ENCODE measurements at regions not wholly inside any gene's neighbourhood (a gene's known extent, or its start where the extent isn't known, plus 50 kb on each side); places are given as distances from the start of the nearest gene placed in this dataset.

GRCh38 chr12:58395470-58395869, 454.1 kb downstream of the ATP23 start:
- CTCF ChIA-PET = no interaction called here
- intact Hi-C loops (cut with micrococcal nuclease; ENCODE audit: unreplicated experiment) = no loop called here

GRCh38 chr12:58396239-58396638, 454.9 kb downstream of the ATP23 start:
- Histone ChIP-seq H3K4me1 (ENCODE audit: control insufficient read depth, insufficient read depth, low read length) (no peaks in the 10 kb centered on the region), H3K36me3 (ENCODE audit: control insufficient read depth, insufficient read depth, low read length) (no peaks in the 10 kb centered on the region), H3K27ac (ENCODE audit: low read length) (no peak overlapping the region), H3K9me3 (ENCODE audit: control insufficient read depth, insufficient read depth, low read depth, low read length) (peaks cover 3% of the 10 kb centered on the region), H3K4me3 (ENCODE audit: low read depth in 2 of 2, low read length in 2 of 2) (no peak overlapping the region), H3K27me3 (ENCODE audit: control insufficient read depth, insufficient read depth, low read length) (no peaks in the 10 kb centered on the region)
- intact Hi-C loops (cut with micrococcal nuclease; ENCODE audit: unreplicated experiment) = no loop called here
- no TSS peak for BruUV-seq (replicated peaks)
- in situ Hi-C loops (cut with HindIII; ENCODE audit: low pct_unique_long_range_greater_than_20kb, low sequenced_read_pairs) = no loop called here
- no peak for ATAC-seq
- POLR2A ChIA-PET = no interaction called here
- DNase-seq (ENCODE audit: low read depth, low spot score) = no peak
- TF ChIP-seq TCF7L2 (IDR thresholded peaks at IDR 0.05; ENCODE audit: low read depth, low read length) (no peak), SIN3A (IDR thresholded peaks at IDR 0.05; ENCODE audit: borderline replicate concordance, insufficient read depth, low read depth, low read length) (no peak), REST (IDR thresholded peaks at IDR 0.05; ENCODE audit: insufficient read depth in 1 of 2, low read depth in 2 of 2, low read length in 1 of 2) (no peak), POLR2AphosphoS5 (IDR thresholded peaks at IDR 0.05; ENCODE audit: low read depth, low read length) (no peak), CTCF (IDR thresholded peaks at IDR 0.05) (no peak)
- CTCF ChIA-PET = no interaction called here

More at GRCh38 chr12:58395470-58395869, 454.1 kb downstream of the ATP23 start:
- ATAC-seq = no peak
- Histone ChIP-seq H3K27ac (ENCODE audit: low read length) (no peak overlapping the region), H3K4me3 (ENCODE audit: low read depth in 2 of 2, low read length in 2 of 2) (no peak overlapping the region), H3K36me3 (ENCODE audit: control insufficient read depth, insufficient read depth, low read length) (no peaks in the 10 kb centered on the region), H3K9me3 (ENCODE audit: control insufficient read depth, insufficient read depth, low read depth, low read length) (no peaks in the 10 kb centered on the region), H3K4me1 (ENCODE audit: control insufficient read depth, insufficient read depth, low read length) (no peaks in the 10 kb centered on the region), H3K27me3 (ENCODE audit: control insufficient read depth, insufficient read depth, low read length) (no peaks in the 10 kb centered on the region)
- TF ChIP-seq TCF7L2 (IDR thresholded peaks at IDR 0.05; ENCODE audit: low read depth, low read length) (no peak), REST (IDR thresholded peaks at IDR 0.05; ENCODE audit: insufficient read depth in 1 of 2, low read depth in 2 of 2, low read length in 1 of 2) (no peak), POLR2AphosphoS5 (IDR thresholded peaks at IDR 0.05; ENCODE audit: low read depth, low read length) (no peak), SIN3A (IDR thresholded peaks at IDR 0.05; ENCODE audit: borderline replicate concordance, insufficient read depth, low read depth, low read length) (no peak), CTCF (IDR thresholded peaks at IDR 0.05) (no peak)
- in situ Hi-C loops (cut with HindIII; ENCODE audit: low pct_unique_long_range_greater_than_20kb, low sequenced_read_pairs) = no loop called here
- POLR2A ChIA-PET = no interaction called here
- no TSS peak for BruUV-seq (replicated peaks)
- no peak for DNase-seq (ENCODE audit: low read depth, low spot score)

Measured in Panc1 (cell line).